Activated gamma-delta T cell treated with Interleukin-2 at 50 U/mL for 16 hours (primary cell): ENCODE measurements at regions not wholly inside any gene's neighbourhood (a gene's known extent, or its start where the extent isn't known, plus 50 kb on each side); places are given as distances from the start of the nearest gene placed in this dataset.

Experiments
- DNase-seq: peaks from one replicate; pipeline ENCODE4 v3.0.0-alpha.2; 2020

DNA sequence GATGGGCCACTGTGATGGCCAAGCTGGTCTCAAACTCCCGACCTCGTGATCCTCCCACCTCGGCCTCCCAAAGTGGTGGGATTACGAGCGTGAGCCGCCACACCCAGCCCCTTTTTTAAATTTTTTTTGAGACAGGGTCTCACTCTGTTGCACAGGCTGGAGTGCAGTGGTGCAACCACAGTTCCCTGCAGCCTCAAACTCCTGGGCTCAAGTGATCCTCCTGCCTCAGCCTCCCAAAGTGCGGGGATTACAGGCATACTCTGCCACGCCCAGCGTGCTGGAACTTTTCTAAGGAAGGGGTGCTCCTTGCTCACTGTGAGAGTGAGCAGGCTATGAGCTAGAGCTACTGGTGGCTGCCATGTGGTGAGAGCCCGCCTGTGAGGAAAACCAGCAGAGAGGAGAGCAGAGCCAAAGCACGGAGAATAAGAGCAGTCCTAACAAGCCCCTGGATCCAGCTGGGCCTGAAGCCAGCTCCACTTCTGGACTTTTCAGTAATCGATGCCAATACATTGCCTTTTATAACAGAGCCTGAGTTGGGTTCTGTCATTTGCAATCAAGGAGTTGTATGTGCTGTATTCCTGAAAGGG is 75.5 kb upstream of the UNC5A start:
- peak; percentile 1 for DNase-seq

DNA sequence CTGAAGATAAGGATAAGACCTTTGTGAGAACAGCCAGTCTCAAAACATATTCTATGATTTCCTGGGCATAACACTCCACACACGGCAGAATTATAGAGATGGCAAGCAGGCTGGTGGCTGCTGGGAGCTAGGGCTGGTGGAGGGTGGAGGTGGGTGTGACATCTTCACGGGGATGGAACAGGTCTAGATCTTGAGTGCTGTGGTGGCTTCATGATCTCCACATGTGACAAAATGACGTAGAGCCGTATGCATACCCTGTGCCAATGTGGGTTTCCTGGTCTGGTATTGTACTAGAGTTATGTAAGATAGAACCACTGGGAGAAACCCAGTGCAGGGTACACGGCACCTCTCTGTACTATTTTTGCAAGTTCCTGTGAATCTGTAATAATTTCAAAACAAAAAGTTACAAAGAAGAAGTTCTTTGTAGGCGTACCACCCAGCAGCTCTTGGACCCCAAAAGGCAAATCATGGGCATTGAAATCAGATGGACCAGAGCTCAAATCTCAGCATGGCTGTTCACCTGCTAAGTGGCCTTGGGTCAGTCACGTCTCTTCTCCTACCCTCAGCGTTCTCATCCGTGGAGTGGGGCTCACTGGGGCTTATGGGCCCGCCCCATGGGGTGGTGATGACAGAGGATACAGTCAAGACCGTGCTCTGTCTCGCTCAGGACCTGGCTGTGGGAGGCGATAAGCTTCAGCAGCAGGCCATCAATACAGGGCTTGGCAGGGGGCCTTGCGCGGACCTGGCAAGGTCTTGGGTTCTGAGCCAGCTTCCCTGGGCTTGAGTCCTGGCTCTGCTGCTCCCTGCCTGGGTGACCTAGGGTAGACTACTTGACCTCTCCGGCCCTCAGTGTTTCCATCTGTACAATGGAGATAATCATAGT is 74.7 kb upstream of the UNC5A start:
- no peak for DNase-seq

DNA sequence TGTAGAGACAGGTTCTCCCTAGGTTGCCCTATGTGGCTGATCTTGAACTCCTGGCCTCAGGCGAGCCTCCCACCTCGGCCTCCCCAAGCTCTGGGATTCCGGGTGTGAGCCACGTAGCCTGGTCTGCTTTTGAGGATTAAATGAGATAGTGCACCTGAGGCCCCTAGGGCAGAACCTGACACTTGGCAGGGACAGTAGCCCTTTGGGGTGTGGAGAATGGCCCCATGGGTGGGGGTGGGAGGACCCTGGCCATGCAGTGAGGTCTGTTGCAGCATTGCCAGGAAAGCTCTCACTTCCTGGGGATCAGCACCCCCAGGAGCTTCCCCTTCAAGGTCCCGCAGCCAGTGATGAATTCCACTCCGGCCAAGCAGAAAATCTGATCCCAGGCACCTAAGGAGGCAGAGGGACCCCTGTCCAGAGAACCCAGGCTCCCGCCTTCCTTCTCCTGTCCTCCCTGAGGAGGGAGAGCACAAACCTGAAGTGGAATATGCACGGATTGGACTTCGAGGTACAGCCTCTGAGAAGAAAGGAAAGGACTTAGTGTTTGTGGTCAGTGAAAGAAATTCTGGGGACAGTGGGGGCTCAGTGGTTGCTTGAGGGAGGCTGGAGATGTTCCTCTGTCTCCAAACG is 73.9 kb upstream of the UNC5A start:
- DNase-seq, result no peak

- DNase-seq, result no peak
Observed at GRCh38 chr5:176736931-176737745, 73.2 kb upstream of the UNC5A start.

- DNase-seq, result no peak
Observed at GRCh38 chr5:176737746-176738636, 72.4 kb upstream of the UNC5A start.

DNA sequence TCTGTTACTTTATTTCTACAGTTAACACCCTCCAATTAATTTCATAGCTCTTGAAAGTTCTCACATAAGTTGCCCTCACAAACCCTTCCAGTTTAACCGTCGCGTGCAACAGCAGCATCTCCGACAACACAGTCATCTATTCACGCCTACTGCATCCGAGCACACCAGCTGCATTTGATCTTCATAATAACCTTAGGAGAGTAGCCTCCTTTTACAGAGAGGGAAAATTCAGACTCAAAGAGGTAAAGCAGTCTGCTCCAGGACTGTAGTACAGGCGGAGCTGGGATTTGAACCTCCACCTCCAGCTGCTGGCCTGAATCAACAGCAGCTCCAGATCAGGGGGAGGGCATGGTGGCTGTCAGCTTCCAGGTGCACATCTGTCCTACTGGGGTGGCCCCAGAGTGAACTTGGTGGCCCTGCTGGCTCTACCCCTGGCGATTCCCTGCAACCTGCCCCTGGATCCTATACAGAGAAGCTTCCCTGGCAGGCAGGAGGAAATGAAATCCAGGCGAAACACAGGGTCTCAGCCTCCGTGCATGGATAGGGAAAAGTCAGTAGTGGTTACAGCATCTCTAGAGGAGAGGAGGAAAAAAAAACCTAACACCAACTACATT is 71.6 kb upstream of the UNC5A start:
- DNase-seq, result no peak

- no peak for DNase-seq
Observed at GRCh38 chr5:176739461-176740051, 70.8 kb upstream of the UNC5A start.

DNA sequence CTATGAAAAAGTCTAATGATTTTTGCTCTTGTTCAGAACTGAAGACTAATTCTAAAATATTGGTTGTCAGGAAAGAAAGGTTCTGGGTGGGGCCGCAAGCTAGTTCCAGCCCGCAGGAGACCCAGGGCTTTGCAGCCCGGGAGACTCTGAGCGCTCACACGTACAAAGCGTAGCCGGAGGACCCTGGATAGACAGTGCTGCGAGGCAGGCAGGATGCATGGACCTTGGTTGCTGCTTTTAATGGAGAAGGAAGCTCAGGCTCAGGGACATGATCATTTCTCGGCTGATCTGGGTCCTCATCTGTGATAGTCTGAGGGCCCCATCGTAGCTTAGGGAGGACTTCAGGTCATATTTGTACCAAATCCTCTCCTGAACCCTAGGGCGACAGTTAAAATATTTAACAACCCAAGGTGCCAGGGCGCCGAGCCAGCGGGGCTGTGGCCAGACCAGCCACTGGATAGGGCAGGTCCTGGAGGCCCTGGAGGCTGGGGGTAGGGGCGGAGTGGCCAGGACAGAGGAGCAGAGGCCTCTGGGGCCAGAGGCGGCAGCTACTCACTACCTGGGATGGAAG is 70.1 kb upstream of the UNC5A start:
- no peak for DNase-seq

GRCh38 chr5:176740702-176741496 is 69.5 kb upstream of the UNC5A start:
- no peak for DNase-seq

- no peak for DNase-seq
Observed at GRCh38 chr5:176741561-176742211, 68.7 kb upstream of the UNC5A start.

GRCh38 chr5:176742246-176743105 is 67.9 kb upstream of the UNC5A start:
- no peak for DNase-seq

DNA sequence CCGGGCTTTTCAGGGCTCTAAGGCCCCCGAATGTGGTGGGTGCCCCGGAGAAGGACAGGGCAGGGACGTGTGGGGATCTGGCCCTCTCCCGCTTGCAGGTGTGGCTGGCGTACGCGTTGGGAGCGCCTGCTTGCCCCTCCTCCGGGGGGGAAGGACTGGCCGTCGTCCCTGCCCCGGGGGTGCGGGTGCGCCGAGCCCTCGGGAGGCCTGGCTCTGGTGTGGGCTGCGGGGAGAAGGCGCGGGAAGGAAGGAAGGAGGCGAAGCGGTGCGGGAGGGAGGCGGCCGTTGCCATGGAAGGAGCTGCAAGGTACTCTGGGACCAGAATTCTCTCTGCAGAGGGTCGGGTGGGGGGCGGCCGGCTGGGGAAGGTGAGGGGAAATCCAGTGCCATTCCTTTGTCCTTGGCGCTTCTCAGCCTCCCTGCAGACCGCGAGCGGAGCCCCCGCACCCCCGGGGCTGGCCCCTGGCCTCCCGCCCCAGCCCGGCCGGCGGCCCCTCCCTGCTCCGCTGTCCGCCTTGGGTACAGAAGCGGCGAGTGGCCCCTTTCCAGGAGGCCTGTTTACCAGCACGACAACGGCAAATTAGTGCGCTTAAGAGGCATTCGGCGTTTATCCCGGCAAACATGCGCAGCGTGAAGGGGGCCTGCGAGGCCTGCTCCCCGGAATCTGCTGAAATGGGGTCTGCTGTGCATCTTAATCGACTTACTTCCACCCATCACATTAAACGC is 67.1 kb upstream of the UNC5A start:
- no peak for DNase-seq

DNA sequence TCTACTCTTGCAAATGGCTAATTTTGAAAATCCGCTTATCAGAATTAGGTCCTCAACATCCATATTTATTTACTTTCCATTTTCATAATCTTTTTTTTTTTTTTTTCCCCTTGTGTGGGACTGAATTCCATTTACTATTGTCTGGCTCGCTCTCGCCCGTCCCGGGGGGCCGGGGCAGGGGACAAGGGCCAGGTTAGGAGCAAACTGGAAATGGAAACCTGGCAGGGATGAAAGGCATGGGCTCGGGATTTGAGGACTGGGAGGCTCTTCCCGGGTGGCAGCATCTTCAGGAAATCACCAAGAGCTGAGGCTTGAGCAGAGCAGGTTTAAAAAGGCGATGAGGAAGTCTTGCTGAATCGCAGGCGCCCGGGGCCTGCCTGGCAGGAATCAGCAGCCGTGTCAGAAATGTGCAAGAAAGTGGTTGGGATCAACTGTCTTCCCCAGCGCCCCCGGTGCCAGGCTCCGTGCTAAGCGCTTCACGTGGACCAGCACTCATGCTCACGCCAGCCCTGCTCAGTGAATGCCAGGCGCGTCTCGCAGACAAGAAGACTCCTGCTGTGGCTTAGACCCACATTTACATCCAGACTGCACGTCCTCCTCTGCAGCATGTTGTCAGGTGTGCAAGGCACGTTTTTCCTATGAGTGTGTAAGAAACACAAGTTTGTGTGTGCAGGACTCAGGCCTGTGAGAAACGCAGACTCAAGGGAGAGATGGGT is 66.3 kb upstream of the UNC5A start:
- no peak for DNase-seq

GRCh38 chr5:176744584-176744965 is 65.8 kb upstream of the UNC5A start:
- no peak for DNase-seq

- DNase-seq, result no peak
Observed at GRCh38 chr5:176747670-176748072, 62.7 kb upstream of the UNC5A start.

DNA sequence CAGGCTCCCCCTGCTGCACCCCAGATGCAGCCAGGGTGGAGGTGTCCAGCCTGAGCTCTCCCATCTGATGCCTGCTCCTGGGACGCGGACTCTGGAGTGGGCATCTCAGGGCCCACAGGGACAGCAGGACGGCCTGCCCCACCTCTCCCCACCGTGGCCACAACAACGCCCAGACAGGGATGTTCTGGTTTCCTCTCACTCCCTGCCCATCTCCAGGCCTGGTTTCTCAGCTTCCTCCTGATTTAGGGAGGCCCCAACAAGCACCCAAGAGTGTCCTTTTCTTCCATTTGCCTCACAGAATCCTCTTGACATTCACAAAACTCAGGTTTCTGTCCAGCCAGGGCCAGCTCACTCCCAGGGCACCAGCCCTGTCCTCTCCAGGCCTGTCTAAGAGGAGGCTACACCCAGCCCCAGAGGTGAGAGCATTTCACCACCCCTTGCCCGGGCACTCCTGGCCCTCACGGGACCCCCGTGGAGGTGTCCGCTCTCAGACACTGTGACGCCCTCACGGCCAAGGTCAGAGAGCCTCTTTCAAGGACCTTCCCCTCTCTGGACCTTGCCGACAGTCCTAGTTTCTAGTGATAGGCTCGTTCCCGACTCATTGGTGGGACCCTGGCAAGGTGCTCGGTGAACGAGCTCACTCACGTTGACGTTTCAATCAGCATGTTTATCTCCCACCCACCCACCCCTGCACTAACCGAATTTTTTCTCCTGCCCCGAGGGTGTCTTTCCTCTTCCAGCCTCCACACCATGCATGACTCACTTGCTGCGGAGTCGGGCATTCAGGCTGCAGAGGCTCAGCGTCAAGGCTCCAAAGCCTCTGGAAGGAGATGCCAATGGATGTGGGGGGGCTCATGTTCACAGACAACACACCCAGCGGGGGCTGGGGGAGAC is 62.0 kb upstream of the UNC5A start:
- no peak for DNase-seq
